ENCODE measurements at regions not wholly inside any gene's neighbourhood (a gene's known extent, or its start where the extent isn't known, plus 50 kb on each side); places are given as distances from the start of the nearest gene placed in this dataset.

DNA sequence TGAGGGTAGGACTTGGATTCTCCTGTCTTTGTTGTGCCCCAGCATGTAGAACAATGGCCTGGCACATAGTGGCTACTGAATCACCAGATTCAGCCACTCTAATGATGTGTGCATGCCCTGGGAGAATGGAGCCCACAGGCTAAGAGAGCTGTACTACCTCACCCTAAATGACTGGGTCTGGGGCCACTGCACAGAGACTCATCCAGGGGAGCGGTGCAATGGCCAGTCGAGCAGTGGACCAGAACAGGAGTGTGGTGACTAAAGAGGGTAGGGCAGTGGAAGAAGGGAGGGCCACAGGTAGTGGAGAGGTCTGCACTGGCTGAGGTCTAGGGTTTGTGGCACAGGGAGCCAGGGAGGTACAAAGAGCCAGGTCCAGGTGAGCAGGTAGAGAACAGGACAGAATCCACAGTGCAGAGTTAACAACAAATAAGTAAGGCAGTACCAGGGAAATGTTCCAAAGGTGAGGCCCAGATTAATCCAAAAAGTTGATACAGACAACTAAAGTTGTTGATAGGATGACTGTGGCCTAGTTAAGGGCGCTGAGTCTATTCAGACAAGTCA, 142.7 kb upstream of the ATP11B start:
- BruUV-seq (replicated peaks): no TSS peak
- no peak for FAIRE-seq
- Histone ChIP-seq H3K36me3 (ENCODE audit: control insufficient read depth in 2 of 2, extremely low read depth in 1 of 2, insufficient read depth in 2 of 2, low read length in 2 of 2) (no peaks in the 10 kb centered on the region), H3K4me3 (replicated peaks in 1 of 3; ENCODE audit: insufficient read depth in 1 of 3, low read depth in 1 of 3, low read length in 3 of 3) (no peak overlapping the region), H3K27ac (ENCODE audit: insufficient read depth, low read depth, low read length) (no peak overlapping the region), H3K9ac (replicated peaks; ENCODE audit: extremely low read depth, insufficient read depth, low read length) (no peak overlapping the region), H3K9me3 (replicated peaks; ENCODE audit: control insufficient read depth, insufficient read depth, low read length) (no peaks in the 10 kb centered on the region), H2AFZ (ENCODE audit: low read depth, low read length) (no peak overlapping the region), H3K9me1 (replicated peaks; ENCODE audit: control insufficient read depth, extremely low read depth, insufficient read depth, low read length) (no peaks in the 10 kb centered on the region), H3K4me1 (ENCODE audit: control insufficient read depth, extremely low read depth, insufficient read depth, low read length) (no peaks in the 10 kb centered on the region), H3K27me3 (ENCODE audit: control insufficient read depth in 2 of 2, insufficient read depth in 2 of 2, low read length in 2 of 2) (no peaks in the 10 kb centered on the region), H3K4me2 (ENCODE audit: insufficient read depth, low read length) (no peak overlapping the region), H4K20me1 (replicated peaks; ENCODE audit: control insufficient read depth, extremely low read depth, insufficient read depth, low read length) (no peaks in the 10 kb centered on the region), H3K79me2 (ENCODE audit: control insufficient read depth, insufficient read depth, low read length) (no peaks in the 10 kb centered on the region)
- POLR2A ChIA-PET: no interaction called here
- no peak for DNase-seq (ENCODE audit: low read depth, low spot score)
- dilution Hi-C loops (cut with MboI; ENCODE audit: extremely low pct_ligation_motif_present, low sequenced_read_pairs) (no loop called here), intact Hi-C loops (cut with micrococcal nuclease) (no loop called here)
- CTCF ChIA-PET: no interaction called here
- TF ChIP-seq, protein P1, sequence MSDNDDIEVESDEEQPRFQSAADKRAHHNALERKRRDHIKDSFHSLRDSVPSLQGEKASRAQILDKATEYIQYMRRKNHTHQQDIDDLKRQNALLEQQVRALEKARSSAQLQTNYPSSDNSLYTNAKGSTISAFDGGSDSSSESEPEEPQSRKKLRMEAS (IDR thresholded peaks at IDR 0.05; ENCODE audit: insufficient read depth, insufficient read length): no peak
- TF ChIP-seq POLR2AphosphoS5 (IDR thresholded peaks at IDR 0.05; ENCODE audit: insufficient read depth, low read depth, low read length) (no peak), EZH2 (IDR thresholded peaks at IDR 0.05; ENCODE audit: borderline replicate concordance, low read depth, low read length, severe bottlenecking) (no peak), GATA2 (IDR thresholded peaks at IDR 0.05; ENCODE audit: insufficient read depth, insufficient read length, low read depth, low read length) (no peak), MYC (IDR thresholded peaks at IDR 0.05; ENCODE audit: low read depth, low read length) (no peak), POLR2A (IDR thresholded peaks at IDR 0.05; ENCODE audit: low read depth, low read length) (no peak), FOS (IDR thresholded peaks at IDR 0.05; ENCODE audit: borderline replicate concordance, insufficient read depth, low read length) (no peak), JUN (IDR thresholded peaks at IDR 0.05; ENCODE audit: borderline replicate concordance, insufficient read depth, insufficient read length, low read depth) (no peak)
- TF ChIP-seq, protein P2, sequence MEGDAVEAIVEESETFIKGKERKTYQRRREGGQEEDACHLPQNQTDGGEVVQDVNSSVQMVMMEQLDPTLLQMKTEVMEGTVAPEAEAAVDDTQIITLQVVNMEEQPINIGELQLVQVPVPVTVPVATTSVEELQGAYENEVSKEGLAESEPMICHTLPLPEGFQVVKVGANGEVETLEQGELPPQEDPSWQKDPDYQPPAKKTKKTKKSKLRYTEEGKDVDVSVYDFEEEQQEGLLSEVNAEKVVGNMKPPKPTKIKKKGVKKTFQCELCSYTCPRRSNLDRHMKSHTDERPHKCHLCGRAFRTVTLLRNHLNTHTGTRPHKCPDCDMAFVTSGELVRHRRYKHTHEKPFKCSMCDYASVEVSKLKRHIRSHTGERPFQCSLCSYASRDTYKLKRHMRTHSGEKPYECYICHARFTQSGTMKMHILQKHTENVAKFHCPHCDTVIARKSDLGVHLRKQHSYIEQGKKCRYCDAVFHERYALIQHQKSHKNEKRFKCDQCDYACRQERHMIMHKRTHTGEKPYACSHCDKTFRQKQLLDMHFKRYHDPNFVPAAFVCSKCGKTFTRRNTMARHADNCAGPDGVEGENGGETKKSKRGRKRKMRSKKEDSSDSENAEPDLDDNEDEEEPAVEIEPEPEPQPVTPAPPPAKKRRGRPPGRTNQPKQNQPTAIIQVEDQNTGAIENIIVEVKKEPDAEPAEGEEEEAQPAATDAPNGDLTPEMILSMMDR (IDR thresholded peaks at IDR 0.05; ENCODE audit: extremely low read depth in 1 of 2, insufficient read depth in 1 of 2, low read depth in 1 of 2, low read length in 2 of 2): no peak
